Ovary (tissue), 7 donors: ENCODE measurements at regions not wholly inside any gene's neighbourhood (a gene's known extent, or its start where the extent isn't known, plus 50 kb on each side); places are given as distances from the start of the nearest gene placed in this dataset.
"Not testable (repeated sequence)": the region's sequence is repeated elsewhere in the genome, so short reads cannot be mapped to it uniquely, and the experiment has no call there.

Experiments
- DNase-seq, 5 donors: peaks; one replicate each; pipeline ENCODE4 v3.0.0-alpha.2; 2019 to 2020
- H3K27ac ChIP-seq, 2 donors: fragments of 200-600 bp; one replicate each; pipeline versions ENCODE4 v1.5.1 to v1.8.0; 2019 to 2022
- H3K27me3 ChIP-seq: fragments of 200-600 bp; one replicate; pipeline ENCODE4 v1.8.0; 2022
- H3K36me3 ChIP-seq: fragments of 200-600 bp; sonication (generic); one replicate; pipeline ENCODE4 v1.5.1; 2019
- H3K4me1 ChIP-seq: one replicate; pipeline ENCODE4 v1.8.1; 2013; ENCODE audit warnings: mild to moderate bottlenecking, moderate library complexity; ENCODE audit not compliant: insufficient read depth
- H3K4me3 ChIP-seq: fragments of 200-600 bp; sonication (generic); one replicate; pipeline ENCODE4 v1.5.1; 2017
- H3K9me3 ChIP-seq, 2 donors: fragments of 200-600 bp in 1 of 2; sonication (generic) in 1 of 2; one replicate each; pipeline versions ENCODE4 v1.5.1 to v1.8.1; 2013 to 2019; ENCODE audit warnings: mild to moderate bottlenecking in 1 of 2, moderate library complexity in 1 of 2
- EP300 ChIP-seq: sonication (generic); formaldehyde crosslinking; IDR thresholded peaks from one replicate; pipeline ENCODE4 v1.6.1; 2017; ENCODE audit warnings: antibody characterized with exemption
- POLR2A ChIP-seq: fragments of 450-650 bp; IDR thresholded peaks from one replicate; pipeline ENCODE4 v1.6.1; 2017; ENCODE audit warnings: antibody characterized with exemption, mild to moderate bottlenecking, moderate library complexity
- WGBS, 3 donors: extraction: QIAGEN DNeasy Blood & Tissue Kit in 1 of 3; methylation state at CpG; one replicate each; pipeline versions ENCODE4 v1.1.5 to v1.1.7; 2013 to 2017; 5-methylcytosine and 5-hydroxymethylcytosine counted together
- intact Hi-C, 4 donors: fragments of 100-400 bp; cut with DNase I; formaldehyde crosslinking; loops; one replicate each; pipeline versions ENCODE4 v1.11.0 to v1.15.1; 2022 to 2023
- TF ChIP-seq, protein P1 (sequence below), 3 donors: fragments of 450-650 bp in 2 of 3; fragments of 200-600 bp in 1 of 3; IDR thresholded peaks; one replicate each; pipeline versions ENCODE4 v1.5.1 to v1.8.0; 2016 to 2022; ENCODE audit warnings: antibody characterized with exemption in 3 of 3, mild to moderate bottlenecking in 1 of 3
- donor health status: DM: no; HTN: no; CAD: no; lungs with moderate emphysema.
- donor health status: DM: no; HTN: no; CAD: no.
- donor health status: Bipolar disorder and iron deficiency.
- donor health status: DM: no; HTN: no; CAD: no.
- donor health status: DM: yes; HTN: yes; CAD: no.

- Histone ChIP-seq H3K4me3 (no peak overlapping the region), H3K4me1 (peaks cover 16% of the 10 kb centered on the region), H3K36me3 (no peaks in the 10 kb centered on the region), H3K27me3 (no peaks in the 10 kb centered on the region), H3K9me3 (no peaks in the 10 kb centered on the region), H3K27ac (peak overlapping the region in 1 of 2 donors; percentile 66)
- TF ChIP-seq EP300 (no peak), POLR2A (no peak)
- TF ChIP-seq, protein P1, sequence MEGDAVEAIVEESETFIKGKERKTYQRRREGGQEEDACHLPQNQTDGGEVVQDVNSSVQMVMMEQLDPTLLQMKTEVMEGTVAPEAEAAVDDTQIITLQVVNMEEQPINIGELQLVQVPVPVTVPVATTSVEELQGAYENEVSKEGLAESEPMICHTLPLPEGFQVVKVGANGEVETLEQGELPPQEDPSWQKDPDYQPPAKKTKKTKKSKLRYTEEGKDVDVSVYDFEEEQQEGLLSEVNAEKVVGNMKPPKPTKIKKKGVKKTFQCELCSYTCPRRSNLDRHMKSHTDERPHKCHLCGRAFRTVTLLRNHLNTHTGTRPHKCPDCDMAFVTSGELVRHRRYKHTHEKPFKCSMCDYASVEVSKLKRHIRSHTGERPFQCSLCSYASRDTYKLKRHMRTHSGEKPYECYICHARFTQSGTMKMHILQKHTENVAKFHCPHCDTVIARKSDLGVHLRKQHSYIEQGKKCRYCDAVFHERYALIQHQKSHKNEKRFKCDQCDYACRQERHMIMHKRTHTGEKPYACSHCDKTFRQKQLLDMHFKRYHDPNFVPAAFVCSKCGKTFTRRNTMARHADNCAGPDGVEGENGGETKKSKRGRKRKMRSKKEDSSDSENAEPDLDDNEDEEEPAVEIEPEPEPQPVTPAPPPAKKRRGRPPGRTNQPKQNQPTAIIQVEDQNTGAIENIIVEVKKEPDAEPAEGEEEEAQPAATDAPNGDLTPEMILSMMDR (IDR thresholded peaks at IDR 0.05) = no peak
- no peak for DNase-seq
- intact Hi-C loops = no loop called here
- WGBS, 3 donors = 72 to 84% (median 84%) methylated on average over 4 of the region's 4 CpGs
Measured at GRCh38 chr3:40691452-40691861, 166.7 kb downstream of the ZNF621 start.

GRCh38 chr3:40695848-40696247, 171.1 kb downstream of the ZNF621 start:
- peaks cover 11% of the 10 kb centered on the region for H3K4me1 ChIP-seq
- WGBS, 3 donors = 46 to 49% (median 46%) methylated on average over 2 of the region's 2 CpGs
- intact Hi-C loops = no loop called here
- H3K4me3 ChIP-seq = no peak overlapping the region
- peak overlapping the region in 1 of 2 donors; percentile 14 for H3K27ac ChIP-seq
- no peaks in the 10 kb centered on the region for H3K27me3 ChIP-seq
- DNase-seq = no peak
- H3K36me3 ChIP-seq = no peaks in the 10 kb centered on the region
- TF ChIP-seq, protein P1 (IDR thresholded peaks at IDR 0.05) = no peak
- no peak for TF ChIP-seq POLR2A
- TF ChIP-seq EP300 = no peak
- H3K9me3 ChIP-seq = no peaks in the 10 kb centered on the region

DNA sequence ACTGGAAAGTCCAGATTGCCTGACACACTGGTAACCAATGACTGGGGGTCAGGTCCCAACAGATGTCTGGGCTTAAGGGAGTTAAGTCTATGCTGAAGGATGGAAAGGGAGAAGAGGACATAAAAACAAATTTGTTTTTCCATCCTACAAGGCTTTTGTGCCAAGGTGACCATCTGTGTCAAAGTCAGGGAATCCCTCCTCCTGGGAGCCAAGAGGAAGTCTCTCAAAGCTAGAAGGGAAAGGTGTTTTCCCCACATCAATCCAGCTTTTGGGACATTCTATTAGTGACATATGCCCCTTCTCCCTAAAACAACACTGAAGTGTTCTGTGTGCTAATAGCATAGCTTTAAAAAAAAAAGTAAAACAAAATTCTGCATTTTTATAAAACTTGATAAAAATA, 173.9 kb downstream of the ZNF621 start:
- intact Hi-C loops = not testable (repeated sequence)

GRCh38 chr3:40701016-40701588, 176.3 kb downstream of the ZNF621 start:
- H3K27ac ChIP-seq = no peak overlapping the region
- no peaks in the 10 kb centered on the region for H3K9me3 ChIP-seq
- no peak for DNase-seq
- WGBS, 3 donors = 72 to 100% (median 88%) methylated on average over 1 of the region's 1 CpG
- no peaks in the 10 kb centered on the region for H3K27me3 ChIP-seq
- H3K4me1 ChIP-seq = no peaks in the 10 kb centered on the region
- H3K4me3 ChIP-seq = no peak overlapping the region
- intact Hi-C loops = no loop called here
- no peaks in the 10 kb centered on the region for H3K36me3 ChIP-seq
- TF ChIP-seq EP300 (no peak), POLR2A (no peak)
- TF ChIP-seq, protein P1 (IDR thresholded peaks at IDR 0.05) = no peak

More for the DNA sequence above, 173.9 kb downstream of the ZNF621 start:
- H3K27ac ChIP-seq, H3K27me3 ChIP-seq, H3K4me1 ChIP-seq, DNase-seq, H3K4me3 ChIP-seq, H3K9me3 ChIP-seq, H3K36me3 ChIP-seq: not testable (repeated sequence)

DNA sequence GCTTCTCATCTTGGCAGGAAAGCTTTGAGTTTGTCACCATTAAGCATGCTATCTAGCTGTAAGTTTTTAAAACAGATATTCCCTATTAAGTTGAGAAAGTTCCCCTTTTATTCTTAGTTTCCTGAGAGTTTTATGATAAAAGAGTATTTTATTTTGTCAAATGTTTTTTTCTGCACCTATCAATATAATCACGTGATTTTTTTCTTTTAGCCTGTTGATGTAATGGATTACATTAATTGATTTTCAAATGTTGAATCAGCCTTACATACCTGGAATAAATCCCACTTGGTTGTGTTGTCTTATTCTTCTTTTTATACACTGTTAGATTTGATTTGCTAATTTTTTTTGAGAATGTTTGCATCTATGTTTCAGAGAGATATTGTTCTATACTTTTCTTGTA, 179.5 kb downstream of the ZNF621 start:
- 73 to 90% (median 86%) methylated on average over 1 of the region's 1 CpG for WGBS, 3 donors
- Histone ChIP-seq H3K4me1 (no peaks in the 10 kb centered on the region), H3K4me3 (no peak overlapping the region), H3K27ac (no peak overlapping the region), H3K36me3 (no peaks in the 10 kb centered on the region), H3K9me3 (no peaks in the 10 kb centered on the region), H3K27me3 (no peaks in the 10 kb centered on the region)
- TF ChIP-seq POLR2A = no peak
- TF ChIP-seq, protein P1 (IDR thresholded peaks at IDR 0.05) = no peak
- no peak for TF ChIP-seq EP300
- intact Hi-C loops = no loop called here
- DNase-seq = no peak
